Gastrocnemius medialis (tissue), 4 donors: ENCODE measurements at regions not wholly inside any gene's neighbourhood (a gene's known extent, or its start where the extent isn't known, plus 50 kb on each side); places are given as distances from the start of the nearest gene placed in this dataset.

Source experiments
- POLR2A ChIP-seq, 2 donors: fragments of 450-650 bp; IDR thresholded peaks; one replicate each; pipeline ENCODE4 v1.6.1; 2017; ENCODE audit warnings: antibody characterized with exemption in 2 of 2, mild to moderate bottlenecking in 2 of 2, moderate library complexity in 2 of 2
- TF ChIP-seq, protein P1 (sequence below), 5 experiments: fragments of 450-650 bp in 3 of 5; fragments of 200-600 bp in 2 of 5; sonication (generic) in 2 of 5; IDR thresholded peaks in 4 of 5; conservative IDR thresholded peaks in 1 of 5; 1 replicate in 4 of 5; 2 replicates in 1 of 5; pipeline ENCODE4 v1.5.1; 2016 to 2019; ENCODE audit warnings: antibody characterized with exemption in 5 of 5, mild to moderate bottlenecking in 3 of 5, moderate library complexity in 3 of 5

DNA sequence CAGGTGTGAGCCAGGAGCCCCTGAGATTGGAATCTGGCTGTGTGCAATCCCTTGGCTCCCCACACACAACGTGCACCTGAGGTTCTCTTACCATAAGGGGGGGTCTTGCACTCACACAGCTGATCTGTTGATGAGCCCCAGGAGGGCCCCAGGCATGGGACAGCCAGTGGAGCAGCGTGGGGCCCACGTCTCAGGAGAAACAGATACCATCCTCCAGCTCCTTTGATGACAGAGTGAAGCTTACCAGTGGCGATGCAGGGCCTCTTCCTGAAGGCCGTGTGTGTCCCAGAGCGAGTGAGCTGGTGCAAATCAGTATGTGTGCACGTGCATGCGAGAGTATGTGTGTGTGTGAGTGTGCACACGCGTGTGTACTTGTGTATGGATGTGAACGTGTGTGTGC is 287.4 kb downstream of the IRX1 start:
- TF ChIP-seq, protein P1, sequence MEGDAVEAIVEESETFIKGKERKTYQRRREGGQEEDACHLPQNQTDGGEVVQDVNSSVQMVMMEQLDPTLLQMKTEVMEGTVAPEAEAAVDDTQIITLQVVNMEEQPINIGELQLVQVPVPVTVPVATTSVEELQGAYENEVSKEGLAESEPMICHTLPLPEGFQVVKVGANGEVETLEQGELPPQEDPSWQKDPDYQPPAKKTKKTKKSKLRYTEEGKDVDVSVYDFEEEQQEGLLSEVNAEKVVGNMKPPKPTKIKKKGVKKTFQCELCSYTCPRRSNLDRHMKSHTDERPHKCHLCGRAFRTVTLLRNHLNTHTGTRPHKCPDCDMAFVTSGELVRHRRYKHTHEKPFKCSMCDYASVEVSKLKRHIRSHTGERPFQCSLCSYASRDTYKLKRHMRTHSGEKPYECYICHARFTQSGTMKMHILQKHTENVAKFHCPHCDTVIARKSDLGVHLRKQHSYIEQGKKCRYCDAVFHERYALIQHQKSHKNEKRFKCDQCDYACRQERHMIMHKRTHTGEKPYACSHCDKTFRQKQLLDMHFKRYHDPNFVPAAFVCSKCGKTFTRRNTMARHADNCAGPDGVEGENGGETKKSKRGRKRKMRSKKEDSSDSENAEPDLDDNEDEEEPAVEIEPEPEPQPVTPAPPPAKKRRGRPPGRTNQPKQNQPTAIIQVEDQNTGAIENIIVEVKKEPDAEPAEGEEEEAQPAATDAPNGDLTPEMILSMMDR (IDR thresholded peaks at IDR 0.05 in 4 of 5, conservative IDR thresholded peaks at IDR 0.05 in 1 of 5): no peak
- no peak for TF ChIP-seq POLR2A (IDR thresholded peaks at IDR 0.05)
